NCI-H2196 treated with DMSO at 0.1 percent for 48 hours (cell line): ENCODE measurements at regions not wholly inside any gene's neighbourhood (a gene's known extent, or its start where the extent isn't known, plus 50 kb on each side); places are given as distances from the start of the nearest gene placed in this dataset.
"Not testable (repeated sequence)": the region's sequence is repeated elsewhere in the genome, so short reads cannot be mapped to it uniquely, and the experiment has no call there.

ENCODE experiments used
- DNase-seq: peaks from one replicate; lab custom pipeline; 2025; ENCODE audit not compliant: unreplicated experiment; lab: John Stamatoyannopoulos, UW

DNA sequence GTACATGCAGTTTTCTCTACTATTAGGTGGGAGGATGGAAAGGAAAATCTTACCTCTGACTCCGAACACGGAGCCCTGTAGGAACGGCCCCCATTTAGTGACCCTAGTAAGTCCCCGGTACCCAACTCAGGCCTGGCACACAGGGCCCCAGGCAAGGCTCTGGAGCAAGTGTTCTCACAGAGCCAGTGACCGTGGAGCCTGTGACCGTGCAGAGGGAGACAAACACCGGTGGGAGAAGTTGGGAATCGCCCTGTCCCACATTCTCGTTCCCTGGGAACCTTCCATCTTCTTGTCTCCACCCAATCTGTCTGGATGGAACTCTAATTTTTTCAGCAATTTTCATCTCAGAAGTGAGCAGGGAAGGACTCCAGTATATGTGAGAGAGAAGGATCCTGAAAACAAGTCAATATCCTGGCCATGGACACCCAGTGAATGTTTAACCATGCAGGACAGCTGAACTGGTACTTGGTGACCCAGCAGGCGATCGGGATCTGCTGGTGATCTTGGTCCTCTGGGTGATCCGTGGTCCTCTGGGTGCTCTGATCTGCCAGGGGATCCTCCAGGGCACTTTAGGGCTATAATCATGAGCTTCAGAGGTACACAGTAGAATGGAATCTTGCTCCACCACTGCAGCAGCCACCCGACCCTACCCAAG is 348.6 kb upstream of the ID2 start:
- DNase-seq: no peak

DNA sequence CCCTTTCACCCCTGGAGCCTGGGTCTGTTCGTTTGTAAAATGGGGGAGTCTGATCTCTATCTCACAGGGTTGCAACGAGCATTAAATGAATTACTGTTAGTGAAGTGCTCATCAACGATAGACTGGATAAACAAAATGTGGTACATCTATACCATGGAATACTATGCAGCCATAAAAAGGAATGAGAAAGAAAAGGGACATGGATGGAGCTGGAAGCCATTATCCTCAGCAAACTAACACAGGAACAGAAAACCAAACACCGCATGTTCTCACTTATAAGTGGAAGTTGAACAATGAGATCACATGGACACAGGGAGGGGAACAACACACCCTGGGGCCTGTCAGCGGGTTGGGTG is 348.0 kb upstream of the ID2 start:
- DNase-seq: not testable (repeated sequence)

DNA sequence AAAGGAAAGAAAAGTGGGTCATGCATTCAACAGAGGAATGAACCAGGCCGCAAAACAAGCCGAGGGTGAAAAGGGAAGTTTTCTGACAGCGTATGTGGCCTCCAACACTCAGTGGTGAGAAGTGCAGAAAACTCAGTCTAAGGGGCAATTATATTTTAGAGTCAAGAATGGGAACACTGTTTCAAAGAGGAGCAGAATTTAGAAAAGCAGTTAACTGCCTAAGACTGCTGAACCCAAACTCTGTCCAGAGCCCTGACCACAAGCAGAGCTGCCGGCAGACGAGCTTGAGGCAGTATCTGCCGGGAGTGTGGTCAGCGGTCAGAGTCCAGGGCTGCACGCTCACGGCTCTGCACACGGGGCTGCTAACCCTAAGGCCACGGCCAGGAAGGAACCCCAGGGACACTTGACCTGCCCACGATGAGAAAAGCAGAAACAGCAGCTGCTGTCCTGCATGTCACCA is 347.0 kb upstream of the ID2 start:
- no peak for DNase-seq

DNA sequence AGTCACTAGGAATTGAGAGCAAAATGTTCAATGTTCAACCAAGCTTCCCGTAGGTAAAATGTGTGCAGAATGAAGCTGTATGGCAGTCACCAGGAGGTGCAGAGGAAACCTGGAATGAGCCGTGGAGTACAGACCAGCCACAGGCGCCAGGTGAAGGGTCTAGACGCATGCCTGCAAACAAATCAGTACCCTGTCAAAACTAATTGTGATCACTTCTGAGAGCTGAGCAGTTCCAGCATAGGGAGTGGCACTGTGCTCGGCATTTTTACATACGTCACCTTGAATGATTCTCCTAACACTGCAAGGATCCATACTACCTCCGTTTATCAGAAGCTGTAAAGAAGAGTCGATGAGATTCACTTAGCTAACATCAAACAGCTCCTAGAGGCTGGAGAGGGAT is 346.1 kb upstream of the ID2 start:
- DNase-seq: no peak

DNA sequence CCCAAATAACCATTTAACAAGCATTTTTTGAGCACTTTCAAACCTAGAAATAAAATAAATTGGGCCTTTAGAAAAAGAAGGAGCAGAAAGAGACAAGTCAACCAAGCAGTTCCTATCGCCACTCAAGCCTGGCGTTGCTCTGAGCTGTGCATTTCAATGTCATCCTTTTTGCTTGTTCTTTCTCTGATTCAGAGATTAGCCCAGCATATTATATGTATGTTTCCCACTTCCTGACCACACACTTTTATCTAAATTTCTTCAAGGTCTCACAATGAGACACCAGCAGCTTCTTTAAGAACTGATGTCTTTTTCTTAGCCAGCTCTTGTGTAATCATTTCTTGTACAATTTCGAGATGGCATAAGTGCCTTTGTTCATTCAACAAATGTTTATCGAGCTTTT is 344.5 kb upstream of the ID2 start:
- no peak for DNase-seq

DNA sequence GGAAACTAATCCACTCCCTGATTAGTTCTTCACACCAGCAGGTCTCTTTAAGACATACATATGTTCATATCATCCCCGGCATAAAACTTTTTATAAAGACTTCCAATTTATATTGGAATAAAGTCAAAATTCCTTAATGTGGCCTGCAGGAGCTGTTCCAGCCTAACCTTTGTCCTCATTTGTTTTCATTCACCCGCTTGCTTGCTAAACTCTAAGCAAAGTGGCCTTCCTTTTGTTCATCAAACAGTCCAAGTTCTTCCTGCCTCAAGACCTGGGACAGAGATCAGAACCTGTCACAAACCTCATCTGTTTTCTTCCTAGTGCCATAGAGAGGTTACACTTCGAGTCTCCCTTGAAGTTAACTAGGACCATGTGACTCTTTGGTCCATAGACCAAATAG is 339.4 kb upstream of the ID2 start:
- no peak for DNase-seq

DNA sequence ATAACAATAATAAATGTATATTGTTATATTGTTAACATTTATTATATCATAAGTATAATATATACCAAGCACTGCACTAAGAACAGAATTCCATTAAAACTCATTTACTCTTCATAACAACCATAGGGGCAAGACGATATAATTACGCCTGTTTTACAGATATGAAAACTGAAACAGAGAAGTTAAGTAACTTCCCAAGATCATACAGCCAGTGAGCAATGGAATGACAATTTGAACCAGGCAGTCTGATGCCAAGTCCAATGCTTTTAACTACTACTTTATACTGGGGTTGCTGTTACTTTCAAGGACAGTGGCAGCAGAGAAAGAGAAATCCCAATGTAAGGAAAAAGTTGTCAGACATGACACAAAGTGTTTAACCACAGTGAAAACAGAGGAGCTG is 338.8 kb upstream of the ID2 start:
- no peak for DNase-seq

DNA sequence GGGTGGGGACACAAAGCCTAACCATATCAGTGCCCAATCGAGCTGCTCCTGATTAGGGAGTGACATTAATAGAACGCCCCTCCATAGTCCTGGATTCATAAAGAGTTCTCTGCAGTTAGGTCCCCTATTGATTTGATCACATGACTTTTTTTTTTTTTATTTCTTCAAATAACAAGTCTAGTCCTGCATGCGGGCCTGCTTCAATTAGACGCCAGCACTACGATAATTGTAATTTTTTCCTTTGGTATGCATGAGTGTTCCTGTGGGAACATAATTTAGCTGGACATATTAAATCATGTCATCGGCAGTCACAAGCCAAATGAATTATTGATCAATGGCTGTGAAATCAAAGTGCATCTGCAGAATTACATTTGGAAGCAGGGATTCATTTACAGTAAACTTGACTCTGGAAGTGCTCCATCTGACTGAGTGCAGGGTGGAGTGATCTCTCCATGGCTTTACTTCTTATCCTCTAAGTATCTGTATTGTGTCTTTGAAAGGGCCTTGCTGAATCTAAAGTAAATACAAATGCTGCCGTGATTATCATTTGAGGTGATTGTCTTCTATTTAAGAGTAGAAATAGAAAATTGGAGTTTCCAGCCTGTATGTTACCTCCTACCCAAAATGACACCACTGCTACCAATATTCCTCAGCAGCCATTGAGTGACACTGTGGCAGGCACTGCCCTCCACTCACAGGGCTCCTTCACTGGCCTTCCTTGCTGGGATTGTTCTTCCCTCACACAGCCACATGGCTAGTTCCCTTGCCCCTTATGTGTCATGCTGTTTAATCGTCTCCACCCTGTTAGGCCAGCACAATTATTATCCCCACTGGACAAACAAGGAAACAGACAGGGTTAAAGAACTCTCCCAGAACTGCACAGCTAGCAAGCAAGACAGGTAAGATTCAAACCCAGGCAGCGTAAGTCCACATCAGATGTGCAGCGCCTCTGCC is 337.4 kb upstream of the ID2 start:
- no peak for DNase-seq

DNA sequence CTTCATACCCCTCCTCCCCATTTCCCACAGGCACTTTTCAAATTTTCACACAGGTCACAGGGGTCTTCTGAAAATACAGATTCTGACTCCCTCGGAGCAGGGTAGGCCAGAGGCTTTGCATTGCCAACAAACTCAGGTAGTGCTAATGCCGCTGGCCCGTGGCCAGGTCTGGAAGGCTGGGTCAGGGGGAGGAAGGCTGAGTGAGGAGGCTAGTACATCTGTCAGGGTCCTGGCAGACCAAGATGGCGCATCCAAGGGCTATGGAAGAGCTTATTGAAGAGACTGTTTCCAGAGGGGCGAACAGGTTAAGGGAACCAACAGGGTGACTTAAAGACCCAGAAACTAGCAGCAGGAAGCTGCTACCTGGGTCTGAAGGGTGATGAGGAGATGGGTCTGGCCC is 336.7 kb upstream of the ID2 start:
- no peak for DNase-seq

DNA sequence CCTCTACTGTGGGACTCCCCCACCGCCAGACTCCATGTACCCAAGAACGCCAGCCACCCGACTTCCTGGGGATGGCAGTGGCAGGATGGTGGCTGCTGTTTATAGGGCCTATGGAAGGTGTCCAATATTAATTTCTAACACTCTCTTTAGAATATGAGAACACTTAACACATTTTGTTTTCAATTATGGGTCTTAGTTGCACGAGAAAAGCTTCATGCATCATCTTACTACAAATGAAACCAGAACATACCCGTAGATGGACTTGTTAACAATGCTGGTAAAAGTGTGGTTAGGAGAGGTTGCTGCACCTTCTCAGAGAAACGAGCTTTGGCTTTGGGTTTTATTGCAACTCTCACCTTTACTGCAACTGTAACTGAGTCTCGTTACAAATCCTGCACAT is 335.6 kb upstream of the ID2 start:
- DNase-seq: no peak

DNA sequence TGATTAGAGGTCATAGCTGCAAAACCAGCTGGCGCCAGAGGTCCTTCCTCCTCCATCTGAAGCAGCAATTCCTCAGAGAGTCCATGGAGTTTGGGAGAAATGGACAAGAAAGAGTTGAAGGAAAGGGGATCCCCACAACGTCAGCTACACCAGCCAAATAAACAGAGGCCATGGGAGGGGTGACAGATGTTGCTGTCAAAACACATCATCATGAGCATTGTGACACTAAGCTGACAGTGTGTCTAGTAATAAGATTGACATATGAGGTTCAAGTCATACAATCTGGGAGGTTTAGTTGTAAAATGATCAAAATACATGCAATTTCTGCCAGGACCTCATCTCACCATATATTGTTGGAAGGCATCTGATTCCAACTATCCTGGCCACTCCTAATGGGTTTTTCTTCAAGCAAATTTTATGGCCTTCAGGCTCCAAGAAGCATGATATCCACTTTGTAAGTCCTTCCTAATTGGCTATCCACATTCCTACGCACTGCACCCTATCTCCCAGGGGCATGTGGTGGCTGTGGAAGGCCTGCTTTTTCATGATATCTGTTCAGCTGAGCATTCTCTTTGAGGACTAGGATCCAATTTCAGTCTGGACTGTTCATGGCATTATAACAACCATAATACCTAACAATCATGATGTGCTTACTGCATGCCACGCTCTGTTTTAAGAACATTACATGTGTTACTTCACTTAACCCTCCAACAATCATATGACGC is 335.0 kb upstream of the ID2 start:
- no peak for DNase-seq

DNA sequence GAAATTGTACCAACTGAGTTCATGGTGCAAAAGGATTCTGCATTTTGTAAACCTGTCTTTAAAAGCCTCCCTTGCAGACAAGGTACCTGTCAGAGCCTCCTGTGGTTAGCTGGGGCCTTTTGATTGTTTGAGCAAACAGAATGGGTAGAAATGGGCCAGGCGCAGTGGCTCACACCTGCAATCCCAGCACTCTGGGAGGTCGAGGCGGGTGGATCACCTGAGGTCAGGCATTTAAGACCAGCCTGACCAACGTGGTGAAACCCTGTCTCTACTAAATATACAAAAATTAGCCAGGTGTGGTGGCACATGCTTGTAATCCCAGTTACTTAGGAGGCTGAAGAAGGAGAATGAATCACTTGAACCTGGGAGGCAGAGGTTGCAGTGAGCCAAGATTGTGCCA is 332.9 kb upstream of the ID2 start:
- not testable (repeated sequence) for DNase-seq

DNA sequence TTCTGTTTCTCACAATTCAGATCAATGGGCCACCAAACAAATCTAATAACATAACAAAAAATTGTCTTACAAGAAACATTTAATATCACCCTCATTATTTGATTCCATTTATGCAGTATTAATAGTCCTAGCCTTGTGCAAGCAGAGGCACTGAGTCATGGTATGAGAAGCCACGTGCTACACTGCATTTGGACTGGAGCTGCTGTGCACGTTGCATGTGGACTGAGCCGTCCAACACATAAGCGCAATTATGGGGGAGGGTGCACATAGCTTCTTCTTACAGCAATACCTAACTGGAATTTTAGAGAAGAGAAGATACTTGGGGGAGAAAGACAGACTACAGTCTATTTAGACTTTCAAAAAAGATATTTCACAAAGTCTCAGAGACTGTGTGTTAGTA is 329.6 kb upstream of the ID2 start:
- DNase-seq: no peak

DNA sequence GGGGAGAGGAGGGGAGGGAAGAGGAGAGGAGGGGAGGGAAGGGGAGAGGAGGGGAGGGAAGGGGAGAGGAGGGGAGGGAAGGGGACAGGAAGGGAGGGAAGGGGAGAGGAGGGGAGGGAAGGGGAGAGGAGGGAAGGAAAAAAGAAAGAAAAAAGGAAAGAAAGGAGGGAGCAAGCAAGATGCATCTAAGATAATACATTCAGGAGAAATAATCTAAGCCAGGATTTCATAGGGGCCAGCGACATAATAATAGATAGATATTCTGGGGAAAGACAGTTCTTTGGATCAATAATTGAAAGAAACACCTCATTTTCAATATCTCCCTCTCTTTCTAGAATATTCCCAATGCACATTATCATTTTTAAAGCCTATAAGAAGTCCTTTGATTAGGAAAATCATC is 328.9 kb upstream of the ID2 start:
- DNase-seq: no peak

DNA sequence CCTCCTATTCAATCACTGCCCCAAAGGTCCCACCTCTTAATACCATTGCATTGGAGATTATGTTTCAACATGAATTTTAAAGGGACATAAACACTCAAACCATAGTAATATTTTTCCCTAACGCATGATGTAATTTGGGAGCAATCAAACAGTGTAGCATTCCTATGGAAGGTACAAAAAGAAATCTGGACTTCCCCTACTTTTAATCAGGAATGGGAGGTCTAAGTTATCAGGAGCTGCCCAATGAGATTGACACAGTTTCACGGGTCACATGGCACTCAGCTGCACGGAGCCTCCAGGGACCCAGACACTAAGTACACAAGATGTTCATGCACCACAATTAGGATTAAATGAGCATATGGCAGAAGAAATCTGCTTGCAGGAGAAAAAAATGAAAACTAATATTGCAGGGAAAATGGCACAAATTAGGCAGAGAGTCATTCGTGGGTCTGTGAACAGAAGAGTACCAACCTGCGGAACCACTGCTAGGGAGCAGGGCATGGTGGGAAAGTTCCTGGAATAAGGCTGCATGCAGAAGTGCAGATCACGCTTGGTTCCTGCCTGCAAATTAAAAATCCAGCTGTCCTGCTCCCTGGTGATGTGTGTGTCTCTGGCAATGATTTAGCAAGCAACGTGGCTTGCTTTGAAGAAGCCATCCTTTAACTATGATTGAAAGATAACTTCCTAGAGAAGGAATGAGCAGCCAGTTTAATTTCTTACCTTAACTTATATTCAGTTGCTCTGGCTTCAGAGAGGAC is 326.6 kb upstream of the ID2 start:
- no peak for DNase-seq

DNA sequence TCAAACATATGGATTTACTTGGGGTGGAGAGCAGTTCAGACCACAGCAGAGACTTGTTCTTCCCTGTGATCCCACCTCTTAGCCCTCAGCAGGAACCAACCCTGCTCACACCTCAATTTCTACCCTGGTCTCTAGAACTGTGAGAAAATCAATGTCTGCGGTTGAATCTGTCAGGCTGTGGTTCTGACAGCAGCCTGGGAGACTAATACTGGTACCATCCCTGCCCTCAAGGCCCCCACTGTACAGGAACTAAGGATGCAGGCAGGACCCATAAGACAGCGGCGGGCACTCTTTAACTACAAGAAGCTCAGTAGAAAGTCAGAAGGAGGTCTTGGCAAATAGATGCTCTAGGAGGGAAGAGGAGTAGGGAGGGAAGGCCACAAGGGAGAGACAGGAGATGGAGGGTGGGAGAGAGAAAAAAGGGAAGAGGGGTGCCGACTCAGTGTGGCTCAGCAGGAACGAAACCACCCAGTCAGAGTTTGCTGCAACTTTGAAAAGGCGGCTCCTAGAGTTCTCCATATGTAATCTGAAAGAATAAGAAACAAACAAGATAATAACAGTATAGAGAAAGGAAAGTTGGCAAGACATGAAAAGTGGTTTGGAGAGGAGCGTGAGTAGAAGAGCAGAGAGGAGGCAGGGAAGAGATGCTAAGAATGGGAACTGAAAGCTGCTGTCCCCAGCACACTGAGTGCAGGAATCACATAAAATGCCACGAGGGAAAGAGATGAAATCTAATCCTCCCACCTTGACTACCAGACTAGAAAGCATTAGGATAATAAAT is 323.9 kb upstream of the ID2 start:
- DNase-seq: no peak

DNA sequence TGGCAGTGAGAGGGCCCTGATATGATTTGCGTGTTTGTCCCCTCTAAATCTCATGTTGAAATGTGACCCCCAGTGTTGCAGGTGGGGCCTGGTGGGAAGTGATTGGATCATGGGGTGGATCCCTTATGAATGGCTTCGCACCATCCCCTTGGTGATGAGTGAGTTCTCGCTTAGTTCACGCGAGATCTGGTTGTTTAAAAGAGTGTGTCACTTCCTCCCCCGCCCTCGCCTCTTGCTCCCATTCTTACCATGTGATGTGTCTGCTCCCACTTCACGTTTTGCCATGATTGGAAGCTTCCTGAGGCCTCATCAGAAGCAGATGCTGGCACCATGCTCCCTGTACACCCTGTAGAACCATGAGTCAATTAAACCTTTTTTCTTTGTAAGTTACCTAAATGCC is 319.9 kb upstream of the ID2 start:
- DNase-seq: no peak

DNA sequence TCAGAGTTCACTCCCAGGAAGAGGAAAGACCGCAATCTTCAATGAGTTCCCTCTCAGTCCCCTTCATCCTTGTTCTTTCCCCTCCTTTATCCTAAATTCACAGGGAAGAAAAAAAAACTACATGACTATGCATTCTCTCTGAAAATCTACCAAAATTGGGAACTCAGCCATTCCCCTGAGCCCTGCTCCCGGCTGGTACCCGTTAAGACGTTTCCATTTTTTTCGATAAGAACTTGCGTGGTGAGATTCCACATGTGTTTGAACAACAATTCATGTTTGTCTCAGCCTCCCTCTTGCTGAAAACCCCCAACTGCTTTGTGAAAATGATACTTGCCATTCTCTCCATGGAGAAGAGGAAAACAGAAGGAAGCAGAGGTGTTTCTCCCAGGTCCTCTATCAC is 318.7 kb upstream of the ID2 start:
- DNase-seq: no peak

DNA sequence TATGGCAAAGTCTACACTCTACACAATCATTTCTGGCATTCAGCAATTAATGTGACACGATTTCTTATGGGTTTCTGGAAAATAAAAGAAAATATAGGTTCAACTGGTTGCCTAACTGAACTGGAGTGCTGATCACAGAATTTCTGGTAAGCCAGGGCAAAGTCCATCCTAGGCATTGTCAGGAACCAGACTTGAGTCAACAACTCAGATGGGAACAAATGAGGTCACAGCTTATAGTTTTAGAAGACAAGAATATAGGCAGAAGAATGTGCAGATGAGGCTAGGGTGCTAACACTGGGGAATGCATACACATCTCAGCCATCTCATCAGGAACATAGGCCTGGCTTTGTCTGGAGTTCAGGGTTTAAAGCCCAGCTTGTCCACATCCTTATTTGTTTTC is 317.2 kb upstream of the ID2 start:
- no peak for DNase-seq

DNA sequence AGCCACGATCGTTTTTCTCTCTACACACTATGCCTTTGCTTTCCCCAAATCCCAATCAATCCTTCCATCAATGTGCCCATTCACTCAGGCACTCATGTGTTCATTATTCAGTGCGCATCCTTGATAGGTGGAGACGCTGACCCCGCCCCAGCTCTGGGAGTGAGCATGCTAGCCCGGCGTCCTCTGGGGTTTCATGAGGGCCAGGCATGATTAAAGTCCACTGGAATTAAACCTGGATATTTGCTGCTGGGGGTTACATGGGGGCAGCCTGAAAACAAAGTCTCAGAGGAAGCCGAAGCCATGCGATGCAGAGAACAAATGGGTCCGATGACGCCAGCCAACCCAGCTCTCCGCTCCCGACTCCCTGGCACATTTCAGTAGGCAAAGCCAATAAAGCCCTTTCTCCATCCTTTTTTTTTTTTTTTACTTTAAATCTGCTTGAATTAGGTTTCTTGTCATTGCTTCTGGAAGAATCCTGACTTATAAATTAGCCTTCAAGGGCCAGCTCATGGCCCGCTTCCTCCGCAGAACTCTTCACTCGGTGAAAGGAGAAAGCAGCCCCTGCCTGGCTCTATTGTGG is 316.4 kb upstream of the ID2 start:
- DNase-seq: no peak
